ES-I3 (cell line): ENCODE measurements at regions not wholly inside any gene's neighbourhood (a gene's known extent, or its start where the extent isn't known, plus 50 kb on each side); places are given as distances from the start of the nearest gene placed in this dataset.

Experiments used
- H3K36me3 ChIP-seq: 2 replicates; pipeline ENCODE4 v1.6.1; 2013; ENCODE audit warnings: mild to moderate bottlenecking, low read length, control low read depth, moderate library complexity; ENCODE audit not compliant: insufficient read depth
- H3K4me1 ChIP-seq: 2 replicates; pipeline ENCODE4 v1.6.1; 2013; ENCODE audit warnings: mild to moderate bottlenecking, control low read depth, low read length; ENCODE audit not compliant: insufficient read depth
- H3K9ac ChIP-seq: 2 replicates; pipeline ENCODE4 v1.6.1; 2013; ENCODE audit warnings: low read depth, mild to moderate bottlenecking, low read length, moderate library complexity
- H3K9me3 ChIP-seq: 2 replicates; pipeline ENCODE4 v1.6.1; 2013; ENCODE audit warnings: mild to moderate bottlenecking, low read length, moderate library complexity; ENCODE audit not compliant: control insufficient read depth, insufficient read depth

DNA sequence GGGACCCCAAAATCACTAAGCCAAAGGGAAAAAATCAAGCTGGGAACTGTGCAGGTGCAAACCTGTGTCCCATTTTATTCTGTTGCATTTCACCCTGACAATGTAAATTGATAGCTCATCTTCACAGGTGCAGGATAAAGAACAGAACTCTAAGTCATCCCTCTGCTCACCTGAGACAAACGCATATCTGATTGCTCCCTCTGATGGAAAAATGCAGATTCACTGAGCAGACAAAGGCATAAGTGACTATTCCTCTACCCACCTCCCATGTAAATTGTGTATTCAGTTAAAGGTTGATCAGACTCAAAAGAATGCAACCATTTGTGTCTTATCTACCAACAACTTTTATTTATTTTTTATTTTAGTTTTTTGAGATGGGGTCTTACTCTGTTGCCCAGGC lies 644.2 kb downstream of the PTPRU start:
- H3K4me1 ChIP-seq = 0 out of 2 replicates have a peak, but pooled peaks cover under 1% of the 10 kb centered on the region
- no peaks in the 10 kb centered on the region for H3K36me3 ChIP-seq
- H3K9me3 ChIP-seq = no peaks in the 10 kb centered on the region
- no peak overlapping the region for H3K9ac ChIP-seq

DNA sequence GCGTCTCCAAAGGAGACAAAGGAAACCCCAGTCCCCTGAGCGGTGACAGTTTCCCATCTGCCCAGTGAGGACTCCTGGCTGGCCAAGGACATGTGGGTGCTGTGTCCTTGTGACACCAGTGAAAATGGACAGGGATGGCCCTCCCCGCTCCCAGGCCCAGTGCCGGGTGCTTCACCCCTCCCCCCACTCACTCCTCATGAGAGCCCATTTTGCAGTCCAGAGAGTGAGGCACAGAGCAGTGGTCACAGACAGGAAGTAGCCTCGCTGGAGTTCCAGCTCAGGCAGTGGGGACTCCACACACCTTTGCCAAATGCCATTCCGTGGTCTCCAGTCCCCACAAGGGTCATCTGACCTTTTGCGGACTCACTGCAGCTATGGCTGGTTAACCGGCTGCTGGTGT lies 642.9 kb downstream of the PTPRU start:
- Histone ChIP-seq H3K4me1 (0 out of 2 replicates have a peak, but pooled peaks cover 4% of the 10 kb centered on the region), H3K9me3 (no peaks in the 10 kb centered on the region), H3K9ac (no peak overlapping the region), H3K36me3 (no peaks in the 10 kb centered on the region)

DNA sequence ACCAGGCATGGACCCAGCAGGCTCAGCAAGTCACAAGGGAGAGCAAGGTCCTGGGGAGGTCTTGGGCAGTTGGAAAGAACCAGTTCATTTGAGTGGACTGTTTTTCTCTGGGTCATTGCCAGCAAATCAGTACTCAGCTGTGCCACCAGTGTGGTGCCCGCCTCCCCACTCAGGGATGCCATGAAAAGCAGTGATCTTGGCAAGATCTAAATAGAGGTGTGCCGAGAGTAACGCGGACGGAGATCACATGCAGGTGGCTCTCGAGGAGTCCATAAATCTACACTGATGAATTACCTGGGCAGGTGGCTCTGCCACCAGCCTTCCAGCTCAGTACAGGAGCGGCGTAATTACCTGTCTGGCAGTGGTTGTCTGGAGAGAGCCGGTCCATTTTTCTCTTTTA lies 642.2 kb downstream of the PTPRU start:
- Histone ChIP-seq H3K9me3 (no peaks in the 10 kb centered on the region), H3K36me3 (no peaks in the 10 kb centered on the region), H3K9ac (no peak overlapping the region), H3K4me1 (0 out of 2 replicates have a peak, but pooled peaks cover 4% of the 10 kb centered on the region)

DNA sequence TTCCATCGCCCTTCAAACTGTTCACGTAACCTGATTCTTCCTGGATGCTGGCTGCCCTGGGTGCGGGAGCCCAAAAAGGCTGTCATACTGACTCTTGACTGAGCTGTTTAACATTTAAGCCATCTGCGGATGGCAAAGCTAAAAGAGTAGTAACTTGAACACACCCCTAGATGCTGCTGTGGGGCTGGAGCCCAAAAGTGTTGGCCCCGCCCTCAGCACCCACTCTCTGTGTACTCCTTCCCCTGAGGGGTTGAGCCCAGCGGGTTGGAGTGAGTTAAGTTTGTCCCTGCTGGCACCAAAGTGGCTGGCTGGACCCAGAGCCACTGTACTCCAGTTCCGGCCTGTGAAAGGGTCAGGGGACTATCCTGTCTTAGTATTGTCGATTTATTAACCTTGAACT lies 640.6 kb downstream of the PTPRU start:
- H3K9me3 ChIP-seq = no peaks in the 10 kb centered on the region
- H3K36me3 ChIP-seq = no peaks in the 10 kb centered on the region
- no peak overlapping the region for H3K9ac ChIP-seq
- 0 out of 2 replicates have a peak, but pooled peaks cover 4% of the 10 kb centered on the region for H3K4me1 ChIP-seq

DNA sequence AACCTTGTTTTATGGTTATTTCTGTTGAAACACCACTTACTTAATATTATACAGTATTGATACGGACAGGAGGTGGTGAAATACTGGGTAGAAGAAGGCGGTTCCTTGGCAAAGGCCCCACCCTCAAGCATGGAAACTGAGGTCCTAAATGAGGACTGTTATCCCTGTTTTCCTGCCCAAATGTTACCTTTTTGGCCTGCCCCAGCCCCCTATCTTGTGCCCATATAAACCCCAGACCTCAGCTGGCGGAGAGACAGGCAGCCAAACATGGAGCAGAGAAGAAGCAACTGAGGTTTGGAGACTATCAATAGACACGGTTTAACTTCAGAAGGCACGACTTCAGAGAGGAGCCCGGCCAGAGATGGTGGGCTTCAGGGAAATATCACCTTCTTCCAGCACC lies 640.1 kb downstream of the PTPRU start:
- Histone ChIP-seq H3K9me3 (no peaks in the 10 kb centered on the region), H3K9ac (no peak overlapping the region), H3K36me3 (no peaks in the 10 kb centered on the region), H3K4me1 (0 out of 2 replicates have a peak, but pooled peaks cover 4% of the 10 kb centered on the region)

DNA sequence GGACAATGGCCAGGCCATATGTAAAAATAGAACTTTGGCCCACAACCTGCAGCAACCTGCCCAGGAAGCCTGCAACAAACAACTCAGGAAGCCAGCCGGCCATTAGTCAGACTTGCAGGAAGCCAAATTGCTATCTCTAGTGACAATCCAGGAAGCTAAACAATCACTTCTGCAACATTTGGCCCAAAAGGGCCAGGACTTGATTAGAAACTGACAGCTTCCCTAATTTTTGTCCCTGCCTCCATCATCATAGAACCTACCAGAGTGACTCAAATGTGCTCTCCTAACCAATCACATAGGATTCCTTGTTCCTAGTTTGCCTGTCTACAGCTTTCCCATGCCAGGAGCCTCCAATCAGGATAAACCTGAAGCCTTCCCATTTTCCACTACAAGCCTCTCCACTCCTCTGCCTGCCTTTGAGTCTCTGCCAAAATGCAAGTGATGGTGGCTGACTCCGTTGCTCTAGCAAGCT lies 639.3 kb downstream of the PTPRU start:
- no peak overlapping the region for H3K9ac ChIP-seq
- H3K4me1 ChIP-seq = 0 out of 2 replicates have a peak, but pooled peaks cover 4% of the 10 kb centered on the region
- no peaks in the 10 kb centered on the region for H3K9me3 ChIP-seq
- no peaks in the 10 kb centered on the region for H3K36me3 ChIP-seq

DNA sequence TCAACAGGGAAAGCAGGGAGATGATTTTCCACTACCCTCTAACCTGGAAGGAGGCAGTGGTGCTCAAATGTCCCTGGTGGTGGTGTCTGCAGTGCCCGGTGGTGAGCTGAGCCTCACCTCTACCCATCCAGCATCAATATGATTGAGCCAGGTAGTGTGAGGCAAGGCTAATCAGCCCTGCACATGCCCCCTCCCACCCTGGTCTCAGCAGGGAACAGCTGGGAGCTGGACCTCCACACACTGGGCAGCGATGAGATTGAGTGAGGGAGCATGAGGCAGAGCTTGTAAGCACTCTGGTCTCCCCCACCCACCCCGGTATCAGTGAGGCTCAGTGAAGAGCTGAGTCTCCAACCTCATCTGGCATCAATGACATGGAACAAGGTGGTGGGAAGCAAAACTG lies 634.3 kb downstream of the PTPRU start:
- Histone ChIP-seq H3K9me3 (peaks cover 6% of the 10 kb centered on the region; the same call in 1 of the 2 replicates), H3K9ac (no peak overlapping the region), H3K4me1 (0 out of 2 replicates have a peak, but pooled peaks cover 7% of the 10 kb centered on the region), H3K36me3 (no peaks in the 10 kb centered on the region)

DNA sequence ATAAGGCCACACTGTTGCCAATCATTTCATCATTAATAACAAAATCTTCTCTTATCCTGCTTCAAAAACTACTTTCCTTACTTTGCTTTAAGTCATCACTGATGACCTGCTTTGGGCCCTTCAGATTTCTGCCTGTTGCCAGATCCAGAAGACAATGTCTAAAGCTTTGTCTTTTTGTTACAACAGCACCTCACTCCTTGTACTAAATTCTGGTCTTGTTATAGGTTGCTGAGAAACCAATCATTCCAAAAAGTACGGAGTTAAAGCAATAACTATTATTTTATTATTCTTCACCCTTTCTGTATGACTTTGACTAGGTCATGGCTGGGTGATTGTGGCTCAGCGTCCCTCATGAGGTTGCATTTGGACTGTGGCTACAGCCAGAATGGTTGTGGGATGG lies 633.5 kb downstream of the PTPRU start:
- H3K4me1 ChIP-seq = 0 out of 2 replicates have a peak, but pooled peaks cover 3% of the 10 kb centered on the region
- H3K9ac ChIP-seq = no peak overlapping the region
- H3K9me3 ChIP-seq = peaks cover 6% of the 10 kb centered on the region; the same call in 1 of the 2 replicates
- no peaks in the 10 kb centered on the region for H3K36me3 ChIP-seq

DNA sequence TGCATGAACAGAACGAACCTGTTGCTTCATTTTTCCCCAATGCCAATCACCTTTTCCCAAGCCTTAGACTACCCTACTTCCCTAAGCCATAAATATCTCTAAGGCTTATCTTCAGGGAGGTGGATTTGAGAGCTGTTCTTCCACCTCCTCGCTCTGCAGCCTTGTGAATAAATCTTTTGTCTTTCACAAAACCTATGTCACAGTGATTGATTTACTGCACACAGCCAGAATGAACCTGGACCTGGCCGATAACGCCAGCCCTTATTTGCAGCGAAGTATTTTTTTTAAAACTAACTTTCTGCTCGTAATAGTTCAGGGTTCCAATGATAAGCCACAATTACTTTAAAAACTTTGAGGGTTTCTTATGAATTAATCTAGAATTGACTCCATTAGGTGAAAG lies 632.6 kb downstream of the PTPRU start:
- H3K4me1 ChIP-seq = 0 out of 2 replicates have a peak, but pooled peaks cover 3% of the 10 kb centered on the region
- H3K9me3 ChIP-seq = peaks cover 6% of the 10 kb centered on the region; the same call in 1 of the 2 replicates
- no peaks in the 10 kb centered on the region for H3K36me3 ChIP-seq
- H3K9ac ChIP-seq = no peak overlapping the region

DNA sequence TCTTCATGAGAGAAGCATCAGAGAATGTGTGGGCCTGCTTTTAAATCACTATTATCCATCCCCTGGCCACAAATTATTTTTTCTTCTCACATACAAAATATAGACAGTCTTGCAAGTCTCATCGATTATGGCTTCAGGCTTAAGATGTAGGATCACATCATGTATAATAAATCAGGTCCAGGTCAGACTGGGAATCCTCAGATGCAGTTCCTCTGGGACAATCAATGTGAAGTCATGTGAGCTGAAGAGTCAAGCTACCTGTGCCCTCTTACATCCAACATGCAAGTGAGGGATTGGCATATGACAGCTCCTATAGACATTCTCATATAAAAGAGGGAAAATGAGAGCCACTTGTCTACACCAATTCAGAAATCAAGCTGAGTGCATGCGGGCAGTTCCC lies 631.8 kb downstream of the PTPRU start:
- Histone ChIP-seq H3K9ac (no peak overlapping the region), H3K4me1 (0 out of 2 replicates have a peak, but pooled peaks cover 3% of the 10 kb centered on the region), H3K9me3 (peaks cover 6% of the 10 kb centered on the region; the same call in 1 of the 2 replicates), H3K36me3 (no peaks in the 10 kb centered on the region)

DNA sequence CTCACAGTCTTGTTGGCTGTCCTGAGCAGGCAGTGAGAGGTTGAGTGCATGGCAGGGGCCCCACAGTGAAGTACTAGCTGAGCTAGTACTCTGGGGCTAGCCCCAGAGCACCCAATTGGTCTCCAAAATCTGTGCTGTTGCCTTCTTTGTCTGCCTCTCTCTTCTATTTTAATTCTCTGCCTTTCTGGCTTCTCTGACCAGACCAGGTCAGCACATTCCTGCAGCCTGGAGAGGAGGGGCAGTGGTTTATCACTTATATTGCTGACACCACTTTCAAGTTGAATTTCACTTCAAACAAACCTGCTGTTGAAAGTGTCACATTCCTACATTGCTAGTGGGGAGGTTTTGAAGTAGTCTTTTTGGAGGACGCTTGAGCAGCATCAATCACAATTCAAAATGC lies 628.7 kb downstream of the PTPRU start:
- Histone ChIP-seq H3K36me3 (no peaks in the 10 kb centered on the region), H3K9me3 (peaks cover 5% of the 10 kb centered on the region), H3K4me1 (0 out of 2 replicates have a peak, but pooled peaks cover 3% of the 10 kb centered on the region), H3K9ac (no peak overlapping the region)

DNA sequence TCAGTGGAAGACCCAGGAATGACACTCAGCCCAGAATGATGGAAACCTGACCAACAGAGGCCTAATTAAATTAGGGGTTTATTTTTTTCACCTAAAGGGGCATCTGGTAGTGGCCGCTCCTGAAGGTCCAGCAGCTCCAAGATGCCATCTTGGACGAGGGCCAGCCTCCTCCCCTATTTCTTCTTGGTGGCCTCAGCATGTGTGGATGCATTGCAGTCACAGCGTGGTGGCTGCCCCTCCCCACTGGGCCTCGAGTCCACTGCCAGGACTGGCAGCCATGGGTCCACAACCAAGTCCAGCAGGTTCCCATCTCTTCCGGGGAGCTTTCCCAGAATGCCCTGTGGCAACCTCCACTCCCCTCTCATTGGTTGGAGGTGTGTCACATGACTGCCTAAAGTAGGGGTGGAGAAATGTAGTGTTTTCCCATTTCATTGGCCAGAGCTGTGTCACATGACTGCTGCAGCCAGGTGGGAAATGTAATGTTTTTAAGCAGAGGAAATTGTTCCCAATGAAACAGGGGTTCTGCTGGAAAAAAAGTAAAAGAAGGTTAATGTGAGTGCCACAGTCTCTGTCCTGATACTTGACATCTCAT lies 628.2 kb downstream of the PTPRU start:
- H3K4me1 ChIP-seq = 0 out of 2 replicates have a peak, but pooled peaks cover 3% of the 10 kb centered on the region
- no peaks in the 10 kb centered on the region for H3K36me3 ChIP-seq
- H3K9me3 ChIP-seq = no peaks in the 10 kb centered on the region; the same call in 1 of the 2 replicates
- H3K9ac ChIP-seq = no peak overlapping the region

DNA sequence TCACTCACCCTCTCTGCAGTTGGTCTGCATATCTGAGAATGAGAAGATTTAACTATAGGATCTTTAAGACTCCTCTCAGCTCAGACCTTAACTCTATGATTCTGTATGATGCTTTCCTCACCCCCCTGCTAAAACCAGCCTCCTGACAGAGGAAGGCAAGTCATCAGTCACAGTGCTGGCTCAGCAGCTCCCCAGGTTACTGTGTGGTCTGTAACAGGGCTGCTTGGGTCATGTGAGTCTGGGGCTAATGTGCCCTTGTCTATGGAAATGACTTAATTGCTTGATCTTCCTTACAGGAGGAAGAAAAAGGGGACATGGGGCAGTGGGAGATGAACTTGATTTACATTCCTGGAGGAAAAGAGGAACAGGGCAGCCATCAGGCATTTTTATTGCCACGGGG lies 625.6 kb downstream of the PTPRU start:
- H3K4me1 ChIP-seq = 0 out of 2 replicates have a peak, but pooled peaks cover 3% of the 10 kb centered on the region
- H3K36me3 ChIP-seq = no peaks in the 10 kb centered on the region
- H3K9ac ChIP-seq = no peak overlapping the region
- H3K9me3 ChIP-seq = no peaks in the 10 kb centered on the region; the same call in 1 of the 2 replicates

DNA sequence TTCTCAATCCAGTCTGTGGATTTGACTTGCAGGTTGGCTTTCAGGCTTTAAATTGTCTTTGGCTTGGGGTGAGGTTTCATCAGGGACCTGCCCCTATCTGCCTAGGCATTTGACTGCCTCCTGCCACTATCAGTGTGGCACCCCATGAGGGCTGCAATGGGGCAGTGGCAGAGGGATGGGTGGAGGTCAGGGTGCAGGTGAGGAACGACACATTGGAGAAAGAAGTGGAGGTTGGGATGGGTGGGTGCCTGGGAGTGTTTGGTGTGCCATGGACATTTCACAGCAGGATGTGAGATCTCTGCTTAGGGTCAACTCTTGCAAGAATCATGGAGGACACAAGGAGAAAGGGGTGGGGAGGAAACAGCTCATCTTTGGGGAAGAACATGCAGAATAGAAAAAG lies 625.1 kb downstream of the PTPRU start:
- no peak overlapping the region for H3K9ac ChIP-seq
- H3K36me3 ChIP-seq = no peaks in the 10 kb centered on the region
- H3K9me3 ChIP-seq = no peaks in the 10 kb centered on the region; the same call in 1 of the 2 replicates
- H3K4me1 ChIP-seq = 0 out of 2 replicates have a peak, but pooled peaks cover under 1% of the 10 kb centered on the region

DNA sequence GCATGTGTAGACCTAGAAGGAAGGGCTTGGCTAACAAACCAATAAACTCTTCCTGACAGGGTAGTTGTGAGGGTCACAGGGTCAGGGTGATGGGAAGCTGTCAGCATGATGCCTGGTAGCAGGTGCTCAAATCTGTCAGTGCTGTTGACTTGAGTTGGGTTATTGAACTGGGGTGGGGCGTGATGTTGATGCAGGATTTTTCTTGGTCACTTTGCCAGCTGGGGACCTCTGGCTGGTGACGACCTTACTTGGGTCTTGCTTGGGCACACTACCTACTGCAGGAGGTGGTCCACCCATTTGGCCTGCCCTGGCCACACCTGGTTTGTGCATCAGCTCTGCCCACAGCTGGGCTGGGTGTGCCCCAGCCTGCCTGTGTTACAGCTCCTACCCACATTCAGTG lies 624.4 kb downstream of the PTPRU start:
- no peaks in the 10 kb centered on the region; the same call in 1 of the 2 replicates for H3K9me3 ChIP-seq
- no peaks in the 10 kb centered on the region for H3K36me3 ChIP-seq
- no peaks in the 10 kb centered on the region for H3K4me1 ChIP-seq
- H3K9ac ChIP-seq = no peak overlapping the region
